CD4-positive, alpha-beta T cell treated with Interferon alpha-2 for 1 hour (primary cell): ENCODE measurements at regions not wholly inside any gene's neighbourhood (a gene's known extent, or its start where the extent isn't known, plus 50 kb on each side); places are given as distances from the start of the nearest gene placed in this dataset.

Experiments used
- DNase-seq, 2 donors: peaks; one replicate each; pipeline ENCODE4 v3.0.0-alpha.2; 2020 to 2022

GRCh38 chr7:130912862-130913638 is 179.0 kb upstream of the KLF14 start:
- peak; percentile 87 to 91 for DNase-seq

GRCh38 chr7:130913639-130914553 is 179.9 kb upstream of the KLF14 start:
- DNase-seq = no peak

DNA sequence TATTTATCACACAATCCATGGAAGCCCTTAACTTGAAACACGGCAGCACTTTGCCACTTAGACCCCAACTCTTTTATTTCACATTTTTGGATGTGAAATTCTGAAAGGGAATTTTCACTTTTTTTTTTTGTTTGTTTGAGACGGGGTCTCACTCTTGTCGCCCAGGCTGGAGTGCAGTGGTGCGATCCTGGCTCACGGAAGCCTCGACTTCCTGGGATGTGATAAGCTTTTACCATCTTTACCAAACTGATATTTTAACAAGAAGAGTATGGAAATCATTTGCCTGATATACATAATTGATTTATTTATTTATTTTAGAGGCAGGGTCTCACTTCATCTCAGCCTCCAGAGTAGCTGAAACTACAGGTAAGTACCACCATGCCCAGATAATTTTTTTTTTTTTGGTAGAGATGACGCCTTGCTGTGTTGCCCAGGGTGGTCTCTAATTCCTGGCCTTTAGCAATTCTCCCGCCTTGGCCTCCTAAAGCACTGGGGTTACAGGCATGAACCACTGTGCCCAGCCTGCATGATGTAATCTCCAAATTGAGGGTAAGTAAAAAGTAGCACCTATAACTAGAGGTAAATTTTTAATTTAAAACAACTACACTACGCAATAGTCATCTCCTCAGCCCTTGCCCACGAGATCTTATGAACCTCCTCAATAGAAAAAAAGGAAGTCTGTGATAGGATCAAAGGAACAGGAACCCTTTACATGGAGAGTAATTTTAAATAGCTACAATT is 180.7 kb upstream of the KLF14 start:
- no peak for DNase-seq

GRCh38 chr7:130917669-130918128 is 183.7 kb upstream of the KLF14 start:
- no peak for DNase-seq

DNA sequence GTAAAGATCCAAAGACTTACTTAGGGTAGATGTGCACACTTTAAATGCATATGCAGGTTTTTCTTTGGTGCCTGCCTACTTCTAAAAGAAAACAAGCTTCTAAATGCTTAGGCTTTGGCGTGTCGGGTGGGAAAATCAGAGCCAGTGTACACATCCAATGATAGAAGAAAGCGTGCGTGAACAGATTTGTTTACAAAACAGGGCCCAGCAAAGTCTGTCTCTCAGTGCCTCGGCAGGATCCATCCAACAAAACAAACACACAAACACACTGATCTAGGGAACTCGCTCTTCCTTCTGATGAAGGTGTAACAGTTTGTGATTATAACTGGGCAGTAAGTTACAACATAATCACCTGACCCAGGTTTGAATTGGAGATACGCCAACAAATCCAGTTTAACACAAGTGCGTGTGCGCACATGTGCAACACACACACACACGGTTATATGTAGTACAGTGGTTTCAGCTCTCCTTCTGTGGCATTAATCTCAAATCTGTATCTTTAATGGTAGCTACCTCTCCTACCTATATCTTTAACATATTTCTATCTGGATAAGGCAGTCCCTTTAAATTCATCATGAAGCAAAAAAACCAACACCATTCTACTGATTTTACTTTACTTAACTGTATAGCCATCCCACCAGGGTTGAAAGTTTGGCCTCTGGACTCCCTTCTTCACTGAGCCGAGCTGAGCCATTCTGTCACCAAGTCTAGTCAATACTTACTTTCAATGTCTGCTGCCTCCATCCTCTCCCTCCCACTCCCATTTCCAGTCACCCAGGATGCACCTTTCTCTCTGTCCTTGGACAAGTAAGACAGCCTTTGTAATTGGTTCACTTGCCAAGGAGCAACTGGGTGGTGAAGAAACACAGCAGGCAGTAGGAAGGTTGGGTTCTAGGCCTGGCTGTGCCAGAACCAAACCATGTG is 184.4 kb upstream of the KLF14 start:
- no peak for DNase-seq

DNA sequence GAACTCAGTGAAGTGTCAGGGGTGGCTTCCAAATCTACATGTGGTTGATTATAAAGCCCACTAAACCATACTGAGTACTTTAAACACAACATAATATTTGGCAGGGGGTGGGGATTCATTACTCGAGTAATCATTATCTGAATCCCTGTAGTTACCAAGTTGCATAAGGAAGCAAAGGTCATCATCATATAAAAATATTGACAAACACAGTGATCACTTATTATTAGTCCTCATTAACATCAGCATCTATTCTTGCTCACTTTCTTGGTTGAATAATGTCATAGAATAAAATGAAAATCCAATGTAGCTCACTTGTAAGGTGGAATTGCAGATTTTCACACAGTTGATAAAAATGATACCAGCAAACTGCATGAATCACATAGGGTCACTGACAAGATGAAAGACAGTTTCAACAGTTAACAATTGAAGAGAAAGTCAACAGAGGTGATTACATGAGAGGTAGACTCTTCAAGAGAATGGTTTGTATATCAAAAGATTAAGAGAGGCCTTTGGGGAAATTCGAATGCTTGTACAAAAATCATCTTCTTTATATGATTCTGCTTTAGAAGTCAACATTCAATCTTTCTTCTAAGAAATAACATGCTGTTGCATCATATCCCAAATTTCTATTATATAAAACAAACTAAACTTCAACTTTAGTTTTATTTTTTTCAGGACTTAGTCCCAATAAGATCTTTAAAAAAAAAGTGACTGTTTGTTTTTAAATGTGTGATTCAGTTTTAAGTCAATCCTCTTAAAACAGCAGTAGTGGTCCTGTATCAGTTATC is 185.5 kb upstream of the KLF14 start:
- DNase-seq = no peak

GRCh38 chr7:130920122-130920521 is 186.1 kb upstream of the KLF14 start:
- DNase-seq = no peak

DNA sequence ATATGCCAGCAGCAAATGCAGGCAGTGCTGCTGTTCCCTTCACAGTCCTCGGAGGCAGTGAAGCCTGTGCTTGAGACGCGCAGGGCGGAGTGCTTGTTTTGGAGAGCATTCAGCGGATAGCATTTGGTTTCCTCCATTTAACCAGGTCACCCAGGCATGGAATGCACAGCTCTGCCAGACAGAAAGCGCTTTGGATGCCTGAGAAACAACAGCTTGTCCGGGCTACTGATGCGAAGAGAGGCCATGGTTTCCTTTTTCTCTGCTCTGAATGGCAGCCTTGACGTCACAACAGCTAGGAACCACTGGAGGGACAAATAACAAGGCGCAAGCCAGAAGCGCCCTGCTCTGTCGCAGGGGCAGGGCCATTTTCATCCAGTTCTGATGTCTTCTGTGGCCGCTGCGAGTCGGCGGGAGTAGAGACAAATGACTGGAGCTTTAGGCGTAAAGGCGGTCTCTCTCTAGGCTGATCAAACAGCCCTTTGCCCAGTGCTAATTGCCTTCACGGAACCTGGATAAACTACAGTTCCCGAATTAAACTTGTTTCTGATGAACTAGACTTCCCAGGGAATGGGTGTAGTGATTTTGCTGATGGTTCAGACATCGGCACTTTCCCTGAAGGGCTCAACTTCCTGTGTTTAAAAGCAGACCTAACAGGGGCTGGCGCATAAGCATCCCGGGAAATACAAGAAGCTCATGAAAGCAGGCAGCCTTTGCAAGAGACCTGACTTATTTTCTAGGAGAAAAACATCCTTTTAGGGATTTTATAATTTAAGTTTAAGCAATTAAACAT is 187.6 kb upstream of the KLF14 start:
- DNase-seq = no peak

- no peak for DNase-seq
Observed at GRCh38 chr7:130922206-130923112, 188.5 kb upstream of the KLF14 start.

- no peak for DNase-seq
Observed at GRCh38 chr7:130923365-130923764, 189.4 kb upstream of the KLF14 start.

DNA sequence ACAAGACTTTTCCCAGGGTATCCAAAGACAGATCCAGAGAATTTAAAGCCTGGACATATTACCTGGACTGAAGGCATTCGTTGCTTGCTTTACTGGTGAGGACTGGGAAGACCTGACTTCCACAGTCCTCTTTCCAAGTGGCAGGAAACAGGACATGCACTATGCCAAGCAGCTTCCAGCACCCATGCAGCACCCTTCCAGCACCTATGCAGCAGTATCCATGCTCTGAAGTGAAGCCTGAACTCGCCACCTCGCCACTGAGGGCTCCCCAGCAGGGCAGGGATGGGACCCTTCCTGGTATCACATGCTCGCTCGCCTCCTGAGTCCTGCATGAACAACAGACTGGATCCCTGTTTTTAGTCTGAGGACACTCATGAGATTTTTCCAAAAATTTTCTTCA is 189.9 kb upstream of the KLF14 start:
- DNase-seq = no peak

- no peak for DNase-seq
Observed at GRCh38 chr7:130925136-130925794, 191.3 kb upstream of the KLF14 start.

DNA sequence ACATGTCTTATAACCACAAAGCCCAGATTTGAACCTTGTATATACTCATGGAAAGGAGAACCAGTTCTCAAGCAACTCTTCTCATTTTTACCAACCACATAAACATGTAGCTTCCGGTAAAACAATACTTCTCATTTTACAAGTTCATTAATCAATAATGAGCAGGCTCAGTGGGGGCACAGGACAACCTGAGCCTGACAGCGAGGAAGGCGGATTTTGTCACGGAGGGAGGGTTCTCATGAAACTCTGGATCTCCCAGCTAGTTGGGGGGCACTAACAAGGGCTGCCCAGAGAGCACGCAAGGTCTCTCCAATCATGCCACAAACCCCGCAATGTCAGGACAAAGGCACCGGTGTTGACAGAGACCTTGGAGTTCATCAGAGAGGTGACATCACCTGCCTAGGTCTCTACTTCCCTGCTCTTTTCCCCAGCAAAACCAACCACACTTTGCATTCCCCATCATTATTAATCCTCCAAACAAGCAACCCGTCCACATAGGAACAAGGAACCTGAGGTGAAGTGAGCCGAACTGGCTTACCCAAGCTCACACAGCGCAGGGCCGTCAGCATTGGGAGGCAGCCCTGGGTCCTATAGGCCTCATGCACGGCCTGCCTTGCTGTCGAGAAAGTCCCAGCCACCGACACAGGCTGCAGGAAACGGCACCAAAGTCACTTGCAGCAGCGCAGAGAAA is 192.1 kb upstream of the KLF14 start:
- peak; percentile 30 to 73 for DNase-seq

DNA sequence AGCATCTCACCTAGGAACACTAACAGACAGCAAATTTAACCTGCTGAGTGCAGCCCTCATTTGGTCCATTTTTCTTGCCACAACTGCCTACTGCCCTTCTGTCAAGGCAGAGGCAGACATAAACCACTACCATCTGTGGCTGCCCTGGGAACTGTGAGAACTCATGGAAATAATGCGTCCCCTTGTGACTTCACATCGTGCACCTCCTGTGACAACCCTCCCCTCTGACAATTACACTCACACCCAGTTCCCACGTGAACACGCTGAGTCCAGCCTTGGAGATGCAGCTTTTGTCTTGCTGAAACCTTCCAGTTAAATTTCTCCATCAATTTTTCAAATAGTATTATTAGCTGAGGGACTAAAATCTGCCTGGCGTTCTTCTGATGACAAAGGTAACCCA is 193.1 kb upstream of the KLF14 start:
- DNase-seq = no peak

DNA sequence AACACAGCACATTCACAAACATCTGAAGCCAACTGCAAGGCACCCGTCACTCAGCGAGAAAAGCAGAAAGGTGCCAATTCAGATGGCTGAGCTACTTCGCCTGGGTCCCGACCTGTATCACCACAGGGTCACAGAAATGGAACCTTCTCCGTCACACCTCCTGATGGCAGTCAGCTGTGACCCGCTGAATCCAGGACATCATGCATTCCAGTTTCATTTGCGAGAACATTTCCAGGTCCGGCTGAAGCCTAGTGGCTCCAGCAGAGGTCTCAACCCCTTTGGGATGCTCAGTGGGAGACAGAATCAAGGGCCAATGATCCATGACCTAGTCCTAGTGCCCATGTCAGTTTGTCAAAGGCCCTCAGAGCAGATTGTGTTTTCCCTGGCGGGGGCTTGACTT is 193.6 kb upstream of the KLF14 start:
- DNase-seq = no peak

DNA sequence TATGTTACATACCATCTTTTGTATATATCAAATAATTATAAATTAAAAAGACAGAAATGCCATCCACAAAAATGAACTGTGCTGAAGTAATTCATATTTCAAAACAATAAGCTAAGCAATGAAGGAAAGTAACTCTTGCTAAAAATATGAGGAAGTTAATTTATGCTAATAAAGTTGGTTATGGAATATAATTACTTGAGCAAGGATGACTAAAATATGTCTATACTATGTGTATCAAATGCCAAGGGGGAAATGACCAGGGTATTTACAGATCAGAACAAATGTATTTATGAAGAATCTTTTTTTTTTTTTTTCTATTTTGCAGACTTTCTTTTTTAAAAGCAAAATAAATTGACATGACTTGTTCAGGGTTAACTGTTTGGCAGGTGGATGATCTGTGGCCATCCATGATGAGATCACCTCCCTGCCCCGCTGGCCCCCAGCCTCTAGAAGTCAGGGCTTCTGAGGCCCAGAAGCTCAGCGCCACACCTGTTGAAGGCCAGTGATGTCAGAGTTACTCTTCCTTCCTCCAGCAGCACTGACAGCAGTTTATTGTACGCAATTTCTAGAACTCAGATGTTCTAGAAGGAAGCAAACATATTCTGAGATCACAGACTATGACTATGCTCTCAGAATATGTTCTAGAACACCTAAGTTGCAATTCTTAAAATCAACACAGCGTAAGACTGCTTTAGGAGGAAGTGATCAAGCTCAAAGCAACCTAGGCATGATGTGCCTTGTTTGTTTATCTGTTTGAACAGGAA is 196.1 kb upstream of the KLF14 start:
- peak; percentile 72 to 79 for DNase-seq

GRCh38 chr7:130930681-130931080 is 196.7 kb upstream of the KLF14 start:
- DNase-seq = no peak
